GM23338 (cell line): ENCODE measurements at regions not wholly inside any gene's neighbourhood (a gene's known extent, or its start where the extent isn't known, plus 50 kb on each side); places are given as distances from the start of the nearest gene placed in this dataset.

ENCODE experiments used
- ATAC-seq: fragments of 200-7000 bp; cut with Tn5 transposase; 3 replicates; pipeline ENCODE4 v1.9.1; 2020
- DNase-seq: peaks from one replicate; pipeline ENCODE4 v3.0.0-alpha.2; 2015; ENCODE audit warnings: low spot score
- H2AFZ ChIP-seq: fragments of 200-600 bp; sonication (generic); 2 replicates; pipeline ENCODE4 v1.8.0; 2016; ENCODE audit warnings: antibody characterized with exemption, mild to moderate bottlenecking, moderate library complexity
- H3F3A ChIP-seq: fragments of 200-600 bp; sonication (generic); replicated peaks from 2 replicates; pipeline ENCODE4 v1.8.0; 2017; ENCODE audit warnings: antibody characterized with exemption, mixed run types, low read depth
- H3K27ac ChIP-seq: fragments of 200-600 bp; sonication (generic); 2 replicates; pipeline ENCODE4 v1.6.1; 2016; ENCODE audit warnings: low read depth
- H3K27me3 ChIP-seq: fragments of 200-600 bp; sonication (generic); 2 replicates; pipeline ENCODE4 v1.8.0; 2016; ENCODE audit warnings: mild to moderate bottlenecking, mixed run types, moderate library complexity; ENCODE audit not compliant: insufficient read depth
- H3K36me3 ChIP-seq: fragments of 200-600 bp; sonication (generic); 2 replicates; pipeline ENCODE4 v1.8.0; 2016; ENCODE audit warnings: mild to moderate bottlenecking; ENCODE audit not compliant: insufficient read depth
- H3K4me1 ChIP-seq: fragments of 200-600 bp; sonication (generic); 2 replicates; pipeline ENCODE4 v1.8.0; 2016; ENCODE audit warnings: mild to moderate bottlenecking, moderate library complexity; ENCODE audit not compliant: insufficient read depth
- H3K4me2 ChIP-seq: fragments of 200-600 bp; sonication (generic); 2 replicates; pipeline ENCODE4 v1.7.1; 2017; ENCODE audit warnings: mixed run types
- H3K4me3 ChIP-seq: fragments of 200-600 bp; sonication (generic); 2 replicates; pipeline ENCODE4 v1.6.1; 2016; ENCODE audit warnings: mixed run types
- H3K79me2 ChIP-seq: fragments of 200-600 bp; sonication (generic); replicated peaks from 2 replicates; pipeline ENCODE4 v1.8.0; 2017; ENCODE audit warnings: mild to moderate bottlenecking; ENCODE audit not compliant: insufficient read depth
- H3K9me2 ChIP-seq: fragments of 200-600 bp; sonication (generic); 2 replicates; pipeline ENCODE4 v1.8.0; 2017; ENCODE audit not compliant: insufficient read depth
- H4K20me1 ChIP-seq: fragments of 200-600 bp; sonication (generic); replicated peaks from 2 replicates; pipeline ENCODE4 v1.8.0; 2017; ENCODE audit warnings: mild to moderate bottlenecking; ENCODE audit not compliant: insufficient read depth
- H3K27ac Mint-ChIP-seq: 2 replicates; pipeline ENCODE4 v1.8.0; 2020; ENCODE audit warnings: inconsistent platforms, mild to moderate bottlenecking, moderate library complexity, mixed read lengths
- H3K27me3 Mint-ChIP-seq: 3 replicates; pipeline ENCODE4 v1.8.0; 2022; ENCODE audit warnings: low read depth, mild to moderate bottlenecking, moderate library complexity, mixed read lengths, inconsistent platforms; ENCODE audit not compliant: insufficient read depth, poor library complexity
- H3K36me3 Mint-ChIP-seq: 3 replicates; pipeline ENCODE4 v1.8.0; 2021; ENCODE audit warnings: low read depth, mild to moderate bottlenecking, inconsistent platforms, moderate library complexity, mixed read lengths
- H3K4me1 Mint-ChIP-seq: 3 replicates; pipeline ENCODE4 v1.8.0; 2020; ENCODE audit warnings: mild to moderate bottlenecking, inconsistent platforms, mixed read lengths
- H3K4me3 Mint-ChIP-seq: 3 replicates; pipeline ENCODE4 v1.8.0; 2021; ENCODE audit warnings: moderate library complexity, mild to moderate bottlenecking, inconsistent platforms, mixed read lengths
- H3K9me3 Mint-ChIP-seq: 3 replicates; pipeline ENCODE4 v1.8.0; 2020; ENCODE audit warnings: moderate library complexity, mild to moderate bottlenecking, inconsistent platforms, mixed read lengths
- CREB1 ChIP-seq: fragments of 250-450 bp; sonication (Bioruptor Pico); IDR thresholded peaks from 2 replicates; pipeline ENCODE4 v1.5.0; 2020; ENCODE audit warnings: low read depth, mild to moderate bottlenecking, moderate library complexity
- CTCF ChIP-seq, 2 experiments: fragments of 200-600 bp in 1 of 2; sonication (generic) in 1 of 2; conservative IDR thresholded peaks; 2 replicates each; pipeline versions ENCODE4 v1.5.1 to v1.6.1; 2016 to 2017; ENCODE audit warnings: antibody characterized with exemption in 2 of 2, low read depth in 2 of 2, mild to moderate bottlenecking in 2 of 2, moderate library complexity in 1 of 2
- ETS1 ChIP-seq: IDR thresholded peaks from 2 replicates; pipeline ENCODE4 v1.6.1; 2016; ENCODE audit warnings: antibody characterized with exemption
- EZH2 ChIP-seq: fragments of 200-600 bp; sonication (generic); IDR thresholded peaks from one replicate; pipeline ENCODE4 v1.8.0; 2017; ENCODE audit warnings: antibody characterized with exemption, mild to moderate bottlenecking, low read depth; ENCODE audit not compliant: unreplicated experiment
- EZH2phosphoT487 ChIP-seq: fragments of 200-600 bp; sonication (generic); IDR thresholded peaks from one replicate; pipeline ENCODE4 v1.8.1; 2018; ENCODE audit warnings: antibody characterized with exemption; ENCODE audit not compliant: unreplicated experiment
- JUNB ChIP-seq: IDR thresholded peaks from one replicate; pipeline ENCODE4 v1.6.1; 2016; ENCODE audit warnings: antibody characterized with exemption; ENCODE audit not compliant: unreplicated experiment
- NANOG ChIP-seq: IDR thresholded peaks from 2 replicates; pipeline ENCODE4 v1.6.1; 2016; ENCODE audit warnings: antibody characterized with exemption, borderline replicate concordance
- POLR2AphosphoS5 ChIP-seq: IDR thresholded peaks from 2 replicates; pipeline ENCODE4 v1.6.1; 2016; ENCODE audit warnings: antibody characterized with exemption, low read depth
- STAT1 ChIP-seq: IDR thresholded peaks from one replicate; pipeline ENCODE4 v1.6.1; 2016; ENCODE audit warnings: antibody characterized with exemption; ENCODE audit not compliant: unreplicated experiment
- ZNF114 ChIP-seq: fragments of 250-450 bp; sonication (Bioruptor Pico); IDR thresholded peaks from 2 replicates; pipeline ENCODE4 v1.5.0; 2020; ENCODE audit warnings: mild to moderate bottlenecking, moderate library complexity
- ZNF331 ChIP-seq: fragments of 250-450 bp; sonication (Bioruptor Pico); IDR thresholded peaks from 2 replicates; pipeline ENCODE4 v1.5.0; 2020; ENCODE audit warnings: low read depth, mild to moderate bottlenecking, moderate library complexity
- TF ChIP-seq, protein P1 (sequence below): IDR thresholded peaks from one replicate; pipeline ENCODE4 v1.6.1; 2018; ENCODE audit warnings: antibody characterized with exemption; ENCODE audit not compliant: unreplicated experiment
- TF ChIP-seq, protein P2 (sequence below): fragments of 250-450 bp; sonication (Bioruptor Pico); IDR thresholded peaks from 2 replicates; pipeline ENCODE4 v1.5.0; 2020; ENCODE audit warnings: mild to moderate bottlenecking, moderate library complexity

GRCh38 chr21:21740207-21740606 lies 742.0 kb downstream of the NCAM2 start:
- Histone ChIP-seq H3K4me1 (no peaks in the 10 kb centered on the region), H3K27ac (no peak overlapping the region), H3F3A (no peaks in the 10 kb centered on the region), H3K36me3 (no peaks in the 10 kb centered on the region), H4K20me1 (no peaks in the 10 kb centered on the region), H3K4me3 (no peak overlapping the region), H3K79me2 (no peaks in the 10 kb centered on the region), H3K4me2 (no peak overlapping the region), H2AFZ (no peak overlapping the region), H3K27me3 (no peaks in the 10 kb centered on the region), H3K9me2 (0 out of 2 replicates have a peak, but pooled peaks cover 4% of the 10 kb centered on the region)
- peaks cover 1% of the 10 kb centered on the region; the same call in 1 of the 3 replicates for H3K36me3 Mint-ChIP-seq
- H3K9me3 Mint-ChIP-seq, result peaks cover 3% of the 10 kb centered on the region
- ATAC-seq (no peak), DNase-seq (no peak)
- no peaks in the 10 kb centered on the region for H3K27me3 Mint-ChIP-seq
- H3K27ac Mint-ChIP-seq, result no peak overlapping the region
- TF ChIP-seq CREB1, result no peak
- TF ChIP-seq, protein P1, sequence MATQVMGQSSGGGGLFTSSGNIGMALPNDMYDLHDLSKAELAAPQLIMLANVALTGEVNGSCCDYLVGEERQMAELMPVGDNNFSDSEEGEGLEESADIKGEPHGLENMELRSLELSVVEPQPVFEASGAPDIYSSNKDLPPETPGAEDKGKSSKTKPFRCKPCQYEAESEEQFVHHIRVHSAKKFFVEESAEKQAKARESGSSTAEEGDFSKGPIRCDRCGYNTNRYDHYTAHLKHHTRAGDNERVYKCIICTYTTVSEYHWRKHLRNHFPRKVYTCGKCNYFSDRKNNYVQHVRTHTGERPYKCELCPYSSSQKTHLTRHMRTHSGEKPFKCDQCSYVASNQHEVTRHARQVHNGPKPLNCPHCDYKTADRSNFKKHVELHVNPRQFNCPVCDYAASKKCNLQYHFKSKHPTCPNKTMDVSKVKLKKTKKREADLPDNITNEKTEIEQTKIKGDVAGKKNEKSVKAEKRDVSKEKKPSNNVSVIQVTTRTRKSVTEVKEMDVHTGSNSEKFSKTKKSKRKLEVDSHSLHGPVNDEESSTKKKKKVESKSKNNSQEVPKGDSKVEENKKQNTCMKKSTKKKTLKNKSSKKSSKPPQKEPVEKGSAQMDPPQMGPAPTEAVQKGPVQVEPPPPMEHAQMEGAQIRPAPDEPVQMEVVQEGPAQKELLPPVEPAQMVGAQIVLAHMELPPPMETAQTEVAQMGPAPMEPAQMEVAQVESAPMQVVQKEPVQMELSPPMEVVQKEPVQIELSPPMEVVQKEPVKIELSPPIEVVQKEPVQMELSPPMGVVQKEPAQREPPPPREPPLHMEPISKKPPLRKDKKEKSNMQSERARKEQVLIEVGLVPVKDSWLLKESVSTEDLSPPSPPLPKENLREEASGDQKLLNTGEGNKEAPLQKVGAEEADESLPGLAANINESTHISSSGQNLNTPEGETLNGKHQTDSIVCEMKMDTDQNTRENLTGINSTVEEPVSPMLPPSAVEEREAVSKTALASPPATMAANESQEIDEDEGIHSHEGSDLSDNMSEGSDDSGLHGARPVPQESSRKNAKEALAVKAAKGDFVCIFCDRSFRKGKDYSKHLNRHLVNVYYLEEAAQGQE, result no peak
- TF ChIP-seq EZH2, result no peak
- TF ChIP-seq ZNF331 (CRISPR knock-in tag), result no peak
- TF ChIP-seq POLR2AphosphoS5, result no peak
- no peak for TF ChIP-seq JUNB
- no peak for TF ChIP-seq STAT1
- TF ChIP-seq NANOG, result no peak
- no peak for TF ChIP-seq EZH2phosphoT487
- no peak for TF ChIP-seq CTCF (conservative IDR thresholded peaks at IDR 0.05; ENCODE audit: low read depth in 2 of 2)
- TF ChIP-seq, protein P2, sequence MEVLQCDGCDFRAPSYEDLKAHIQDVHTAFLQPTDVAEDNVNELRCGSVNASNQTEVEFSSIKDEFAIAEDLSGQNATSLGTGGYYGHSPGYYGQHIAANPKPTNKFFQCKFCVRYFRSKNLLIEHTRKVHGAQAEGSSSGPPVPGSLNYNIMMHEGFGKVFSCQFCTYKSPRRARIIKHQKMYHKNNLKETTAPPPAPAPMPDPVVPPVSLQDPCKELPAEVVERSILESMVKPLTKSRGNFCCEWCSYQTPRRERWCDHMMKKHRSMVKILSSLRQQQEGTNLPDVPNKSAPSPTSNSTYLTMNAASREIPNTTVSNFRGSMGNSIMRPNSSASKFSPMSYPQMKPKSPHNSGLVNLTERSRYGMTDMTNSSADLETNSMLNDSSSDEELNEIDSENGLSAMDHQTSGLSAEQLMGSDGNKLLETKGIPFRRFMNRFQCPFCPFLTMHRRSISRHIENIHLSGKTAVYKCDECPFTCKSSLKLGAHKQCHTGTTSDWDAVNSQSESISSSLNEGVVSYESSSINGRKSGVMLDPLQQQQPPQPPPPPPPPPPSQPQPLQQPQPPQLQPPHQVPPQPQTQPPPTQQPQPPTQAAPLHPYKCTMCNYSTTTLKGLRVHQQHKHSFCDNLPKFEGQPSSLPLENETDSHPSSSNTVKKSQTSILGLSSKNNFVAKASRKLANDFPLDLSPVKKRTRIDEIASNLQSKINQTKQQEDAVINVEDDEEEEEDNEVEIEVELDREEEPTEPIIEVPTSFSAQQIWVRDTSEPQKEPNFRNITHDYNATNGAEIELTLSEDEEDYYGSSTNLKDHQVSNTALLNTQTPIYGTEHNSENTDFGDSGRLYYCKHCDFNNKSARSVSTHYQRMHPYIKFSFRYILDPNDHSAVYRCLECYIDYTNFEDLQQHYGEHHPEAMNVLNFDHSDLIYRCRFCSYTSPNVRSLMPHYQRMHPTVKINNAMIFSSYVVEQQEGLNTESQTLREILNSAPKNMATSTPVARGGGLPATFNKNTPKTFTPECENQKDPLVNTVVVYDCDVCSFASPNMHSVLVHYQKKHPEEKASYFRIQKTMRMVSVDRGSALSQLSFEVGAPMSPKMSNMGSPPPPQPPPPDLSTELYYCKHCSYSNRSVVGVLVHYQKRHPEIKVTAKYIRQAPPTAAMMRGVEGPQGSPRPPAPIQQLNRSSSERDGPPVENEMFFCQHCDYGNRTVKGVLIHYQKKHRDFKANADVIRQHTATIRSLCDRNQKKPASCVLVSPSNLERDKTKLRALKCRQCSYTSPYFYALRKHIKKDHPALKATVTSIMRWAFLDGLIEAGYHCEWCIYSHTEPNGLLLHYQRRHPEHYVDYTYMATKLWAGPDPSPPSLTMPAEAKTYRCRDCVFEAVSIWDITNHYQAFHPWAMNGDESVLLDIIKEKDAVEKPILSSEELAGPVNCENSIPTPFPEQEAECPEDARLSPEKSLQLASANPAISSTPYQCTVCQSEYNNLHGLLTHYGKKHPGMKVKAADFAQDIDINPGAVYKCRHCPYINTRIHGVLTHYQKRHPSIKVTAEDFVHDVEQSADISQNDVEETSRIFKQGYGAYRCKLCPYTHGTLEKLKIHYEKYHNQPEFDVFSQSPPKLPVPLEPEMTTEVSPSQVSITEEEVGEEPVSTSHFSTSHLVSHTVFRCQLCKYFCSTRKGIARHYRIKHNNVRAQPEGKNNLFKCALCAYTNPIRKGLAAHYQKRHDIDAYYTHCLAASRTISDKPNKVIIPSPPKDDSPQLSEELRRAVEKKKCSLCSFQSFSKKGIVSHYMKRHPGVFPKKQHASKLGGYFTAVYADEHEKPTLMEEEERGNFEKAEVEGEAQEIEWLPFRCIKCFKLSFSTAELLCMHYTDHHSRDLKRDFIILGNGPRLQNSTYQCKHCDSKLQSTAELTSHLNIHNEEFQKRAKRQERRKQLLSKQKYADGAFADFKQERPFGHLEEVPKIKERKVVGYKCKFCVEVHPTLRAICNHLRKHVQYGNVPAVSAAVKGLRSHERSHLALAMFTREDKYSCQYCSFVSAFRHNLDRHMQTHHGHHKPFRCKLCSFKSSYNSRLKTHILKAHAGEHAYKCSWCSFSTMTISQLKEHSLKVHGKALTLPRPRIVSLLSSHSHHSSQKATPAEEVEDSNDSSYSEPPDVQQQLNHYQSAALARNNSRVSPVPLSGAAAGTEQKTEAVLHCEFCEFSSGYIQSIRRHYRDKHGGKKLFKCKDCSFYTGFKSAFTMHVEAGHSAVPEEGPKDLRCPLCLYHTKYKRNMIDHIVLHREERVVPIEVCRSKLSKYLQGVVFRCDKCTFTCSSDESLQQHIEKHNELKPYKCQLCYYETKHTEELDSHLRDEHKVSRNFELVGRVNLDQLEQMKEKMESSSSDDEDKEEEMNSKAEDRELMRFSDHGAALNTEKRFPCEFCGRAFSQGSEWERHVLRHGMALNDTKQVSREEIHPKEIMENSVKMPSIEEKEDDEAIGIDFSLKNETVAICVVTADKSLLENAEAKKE (CRISPR knock-in tag), result no peak
- TF ChIP-seq ZNF114 (CRISPR knock-in tag), result no peak
- no peak for TF ChIP-seq ETS1
- H3K4me1 Mint-ChIP-seq, result no peaks in the 10 kb centered on the region
- no peak overlapping the region for H3K4me3 Mint-ChIP-seq
